ENCODE measurements at regions not wholly inside any gene's neighbourhood (a gene's known extent, or its start where the extent isn't known, plus 50 kb on each side); places are given as distances from the start of the nearest gene placed in this dataset.

DNA sequence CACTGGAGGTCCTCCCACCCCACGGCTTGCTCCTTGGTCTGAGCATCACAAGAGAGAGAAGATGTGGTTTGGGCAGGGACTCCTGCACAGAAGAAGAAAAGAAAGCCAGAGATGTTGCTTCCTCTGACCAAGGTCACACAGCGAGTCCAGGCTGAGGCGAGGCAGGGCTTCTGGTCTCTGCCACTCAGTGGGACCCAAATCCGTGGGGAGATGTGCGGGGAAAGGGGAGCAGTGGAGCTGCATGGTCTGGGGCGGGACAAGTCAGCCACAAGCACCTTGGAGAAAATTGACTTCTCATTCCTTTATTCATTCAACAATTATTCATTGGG, 150.9 kb downstream of the C9orf50 start:
- H3K9me3 ChIP-seq (ENCODE audit: low read depth, low read length, poor library complexity, severe bottlenecking), result no peaks in the 10 kb centered on the region
- no TSS peak for BruUV-seq (replicated peaks)
- ChIA-PET POLR2A (ENCODE audit: low non-redundant PET) (no interaction called here), CTCF (no interaction called here)
- no peak for TF ChIP-seq EZH2 (IDR thresholded peaks at IDR 0.05; ENCODE audit: borderline replicate concordance, low read depth, low read length, poor library complexity, severe bottlenecking)
- H3K27me3 ChIP-seq (replicated peaks; ENCODE audit: insufficient read depth, low read depth, low read length, poor library complexity), result no peaks in the 10 kb centered on the region
- no peak overlapping the region for H3K27ac ChIP-seq (ENCODE audit: low read depth, low read length, poor library complexity, severe bottlenecking)
- H3K4me3 ChIP-seq (ENCODE audit: low read depth, low read length, poor library complexity, severe bottlenecking), result no peak overlapping the region
- DNase-seq (ENCODE audit: low spot score), result no peak
- H3K36me3 ChIP-seq (ENCODE audit: insufficient read depth, low read length, poor library complexity, severe bottlenecking), result no peaks in the 10 kb centered on the region
- peaks cover 7% of the 10 kb centered on the region for H3K4me1 ChIP-seq (ENCODE audit: insufficient read depth, low read length, poor library complexity, severe bottlenecking)
- intact Hi-C loops (cut with micrococcal nuclease; ENCODE audit: unreplicated experiment), result no loop called here

DNA sequence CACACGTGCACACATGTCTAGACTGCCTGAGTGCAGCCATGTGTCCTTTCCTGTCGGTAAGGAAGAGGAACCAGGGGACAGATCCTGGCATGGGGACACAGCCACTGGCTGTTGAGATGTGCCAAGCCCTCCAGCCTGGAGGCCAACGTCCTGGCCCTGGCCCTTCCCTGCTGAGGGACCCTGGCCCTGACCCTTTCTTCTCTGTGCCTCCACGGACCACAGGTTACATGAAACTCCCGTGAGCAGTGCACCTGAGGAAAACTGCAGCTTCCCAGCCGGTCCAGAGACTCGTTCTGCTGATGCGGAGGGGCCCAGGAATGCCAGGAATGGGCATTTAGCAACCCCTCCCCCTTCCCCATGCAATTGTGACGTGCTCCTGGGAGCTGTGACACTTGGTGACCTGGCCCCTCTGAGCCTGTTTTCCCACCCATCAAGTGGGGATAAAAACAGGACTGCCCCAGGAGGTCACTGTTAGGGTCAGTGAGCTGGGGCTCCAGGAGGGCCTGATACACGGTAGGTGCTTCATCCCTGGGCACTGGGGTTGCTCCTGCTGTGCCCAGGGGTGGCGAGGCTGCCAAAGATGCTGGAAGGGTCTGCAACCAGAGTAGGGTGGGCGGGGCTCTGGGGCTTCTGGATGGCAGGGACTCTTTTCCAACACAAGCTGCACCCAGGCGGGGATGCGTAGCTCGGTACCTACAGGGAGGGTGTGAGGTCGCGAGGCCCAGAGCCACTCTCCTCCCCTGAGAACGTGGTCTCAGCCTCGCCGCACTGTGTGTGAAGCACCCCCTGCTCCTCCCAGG, 151.5 kb downstream of the C9orf50 start:
- intact Hi-C loops (cut with micrococcal nuclease; ENCODE audit: unreplicated experiment), result no loop called here
- TF ChIP-seq, protein P1, sequence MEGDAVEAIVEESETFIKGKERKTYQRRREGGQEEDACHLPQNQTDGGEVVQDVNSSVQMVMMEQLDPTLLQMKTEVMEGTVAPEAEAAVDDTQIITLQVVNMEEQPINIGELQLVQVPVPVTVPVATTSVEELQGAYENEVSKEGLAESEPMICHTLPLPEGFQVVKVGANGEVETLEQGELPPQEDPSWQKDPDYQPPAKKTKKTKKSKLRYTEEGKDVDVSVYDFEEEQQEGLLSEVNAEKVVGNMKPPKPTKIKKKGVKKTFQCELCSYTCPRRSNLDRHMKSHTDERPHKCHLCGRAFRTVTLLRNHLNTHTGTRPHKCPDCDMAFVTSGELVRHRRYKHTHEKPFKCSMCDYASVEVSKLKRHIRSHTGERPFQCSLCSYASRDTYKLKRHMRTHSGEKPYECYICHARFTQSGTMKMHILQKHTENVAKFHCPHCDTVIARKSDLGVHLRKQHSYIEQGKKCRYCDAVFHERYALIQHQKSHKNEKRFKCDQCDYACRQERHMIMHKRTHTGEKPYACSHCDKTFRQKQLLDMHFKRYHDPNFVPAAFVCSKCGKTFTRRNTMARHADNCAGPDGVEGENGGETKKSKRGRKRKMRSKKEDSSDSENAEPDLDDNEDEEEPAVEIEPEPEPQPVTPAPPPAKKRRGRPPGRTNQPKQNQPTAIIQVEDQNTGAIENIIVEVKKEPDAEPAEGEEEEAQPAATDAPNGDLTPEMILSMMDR (conservative IDR thresholded peaks at IDR 0.05; ENCODE audit: low read depth, low read length), result no peak
- TF ChIP-seq EZH2 (IDR thresholded peaks at IDR 0.05; ENCODE audit: borderline replicate concordance, low read depth, low read length, poor library complexity, severe bottlenecking), result no peak
- no peak for DNase-seq (ENCODE audit: low spot score)
- Histone ChIP-seq H3K4me3 (ENCODE audit: low read depth, low read length, poor library complexity, severe bottlenecking) (no peak overlapping the region), H3K4me1 (ENCODE audit: insufficient read depth, low read length, poor library complexity, severe bottlenecking) (peaks cover 7% of the 10 kb centered on the region), H3K36me3 (ENCODE audit: insufficient read depth, low read length, poor library complexity, severe bottlenecking) (no peaks in the 10 kb centered on the region), H3K27ac (ENCODE audit: low read depth, low read length, poor library complexity, severe bottlenecking) (no peak overlapping the region), H3K27me3 (replicated peaks; ENCODE audit: insufficient read depth, low read depth, low read length, poor library complexity) (no peaks in the 10 kb centered on the region), H3K9me3 (ENCODE audit: low read depth, low read length, poor library complexity, severe bottlenecking) (no peaks in the 10 kb centered on the region)
- no TSS peak for BruUV-seq (replicated peaks)
- POLR2A ChIA-PET (ENCODE audit: low non-redundant PET), result no interaction called here
- CTCF ChIA-PET, result no interaction called here

DNA sequence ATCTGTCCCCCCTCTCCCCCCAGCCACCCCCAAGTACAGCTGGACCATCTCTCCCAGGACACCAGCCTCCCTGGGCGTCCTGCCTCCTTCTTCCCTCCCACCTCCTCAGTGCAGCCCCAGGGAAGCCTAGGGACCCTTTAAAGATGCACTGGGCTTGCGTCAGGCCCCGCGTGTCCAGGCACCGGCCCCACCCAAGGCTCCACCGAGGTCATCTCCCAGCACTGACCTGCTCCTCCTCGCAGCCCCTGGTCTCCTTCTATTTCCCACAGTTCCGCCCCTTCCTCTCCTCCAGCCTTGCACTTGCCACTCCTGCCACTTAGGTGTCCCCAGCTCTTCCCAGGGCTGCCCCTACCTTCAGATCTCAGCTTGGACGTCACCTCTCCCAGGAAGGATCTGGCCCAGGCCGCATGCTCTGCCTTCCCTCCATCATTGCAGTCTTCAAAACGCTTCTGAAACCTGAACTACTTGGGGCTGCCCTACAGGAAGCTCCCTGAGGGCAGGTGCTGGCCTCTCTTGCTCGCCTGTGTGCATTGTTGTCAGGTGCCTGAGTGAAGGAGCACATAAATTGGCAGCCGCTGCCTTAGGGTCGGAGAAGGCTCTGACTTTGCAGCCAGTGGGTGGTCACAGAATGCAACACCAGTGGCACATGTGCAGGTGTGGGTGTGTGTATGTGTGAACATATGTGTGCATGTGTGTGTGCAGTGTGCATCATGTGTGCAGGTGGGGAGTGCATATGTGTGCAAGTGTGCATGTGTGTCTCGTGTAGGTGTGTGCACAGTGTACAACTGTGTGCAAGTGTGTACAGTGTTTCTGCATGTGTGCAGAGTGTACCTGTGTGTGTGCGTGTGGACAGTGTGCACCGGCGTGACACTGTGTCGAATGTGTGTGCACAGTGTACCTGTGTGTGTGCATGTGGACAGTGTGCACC, 152.9 kb downstream of the C9orf50 start:
- no TSS peak for BruUV-seq (replicated peaks)
- Histone ChIP-seq H3K4me1 (ENCODE audit: insufficient read depth, low read length, poor library complexity, severe bottlenecking) (peaks cover 7% of the 10 kb centered on the region), H3K27me3 (replicated peaks; ENCODE audit: insufficient read depth, low read depth, low read length, poor library complexity) (no peaks in the 10 kb centered on the region)

More for the DNA sequence above, 152.9 kb downstream of the C9orf50 start:
- no peak for DNase-seq (ENCODE audit: low spot score)
- no peaks in the 10 kb centered on the region for H3K36me3 ChIP-seq (ENCODE audit: insufficient read depth, low read length, poor library complexity, severe bottlenecking)
- no peaks in the 10 kb centered on the region for H3K9me3 ChIP-seq (ENCODE audit: low read depth, low read length, poor library complexity, severe bottlenecking)
- ChIA-PET CTCF (no interaction called here), POLR2A (ENCODE audit: low non-redundant PET) (no interaction called here)
- TF ChIP-seq, protein P1 (conservative IDR thresholded peaks at IDR 0.05; ENCODE audit: low read depth, low read length), result no peak
- TF ChIP-seq EZH2 (IDR thresholded peaks at IDR 0.05; ENCODE audit: borderline replicate concordance, low read depth, low read length, poor library complexity, severe bottlenecking), result no peak
- no peak overlapping the region for H3K4me3 ChIP-seq (ENCODE audit: low read depth, low read length, poor library complexity, severe bottlenecking)
- intact Hi-C loops (cut with micrococcal nuclease; ENCODE audit: unreplicated experiment), result no loop called here
- no peak overlapping the region for H3K27ac ChIP-seq (ENCODE audit: low read depth, low read length, poor library complexity, severe bottlenecking)
